HepG2 (cell line): ENCODE measurements at regions not wholly inside any gene's neighbourhood (a gene's known extent, or its start where the extent isn't known, plus 50 kb on each side); places are given as distances from the start of the nearest gene placed in this dataset.

Source experiments
- ATAC-seq: fragments of 200-7000 bp; cut with Tn5 transposase; 3 replicates; pipeline ENCODE4 v1.9.1; 2020; ENCODE audit warnings: mild to moderate bottlenecking, moderate library complexity
- BruUV-seq: library from RNA; stranded (reverse); fragments of 400-500 nt; replicated peaks from 2 replicates; lab custom pipeline; 2021; lab: Mats Ljungman, UMichigan
- CTCF ChIA-PET: fragments of 300-600 bp; formaldehyde crosslinking; extraction: SDS; loops from one replicate; lab custom pipeline; 2021; ENCODE audit warnings: low total read pairs, inconsistent platforms, low intra/inter-chr PET ratio; lab: Yijun Ruan, JAX
- POLR2A ChIA-PET: fragments of 350-600 bp; sonication (Branson Sonifier 250); formaldehyde crosslinking; loops from one replicate; lab custom pipeline; 2020; ENCODE audit warnings: antibody characterized with exemption, inconsistent platforms; lab: Yijun Ruan, JAX
- DNase-seq: peaks from one replicate; pipeline ENCODE4 v3.0.0-alpha.2; 2015; ENCODE audit warnings: low spot score
- FAIRE-seq: peaks from 3 replicates; lab custom pipeline; 2011; peaks lifted over from hg19 to GRCh38; lab: Jason Lieb, UNC
- H2AFZ ChIP-seq: one replicate; pipeline ENCODE4 v1.6.1; 2011; ENCODE audit warnings: low read length, inconsistent platforms
- H3K27ac ChIP-seq: fragments of 300-600 bp; 3 replicates; pipeline ENCODE4 v1.8.0; 2011; ENCODE audit warnings: mixed run types, mild to moderate bottlenecking, mixed read lengths, low read length, inconsistent platforms; ENCODE audit not compliant: insufficient read depth; ENCODE audit errors: extremely low read length
- H3K27me3 ChIP-seq, 2 experiments: fragments of 200-600 bp in 1 of 2; 2 replicates in 1 of 2; 3 replicates in 1 of 2; pipeline versions ENCODE4 v1.6.0 to v1.8.0; 2011; ENCODE audit warnings: low read length in 2 of 2, mild to moderate bottlenecking in 2 of 2, moderate library complexity in 2 of 2, inconsistent platforms in 1 of 2; ENCODE audit not compliant: insufficient read depth in 2 of 2, control insufficient read depth in 1 of 2
- H3K36me3 ChIP-seq, 2 experiments: fragments of 200-600 bp in 1 of 2; replicated peaks in 1 of 2; 2 replicates in 1 of 2; 3 replicates in 1 of 2; pipeline versions ENCODE4 v1.5.1 to v1.8.0; 2011; ENCODE audit warnings: low read length in 2 of 2, inconsistent platforms in 1 of 2; ENCODE audit not compliant: insufficient read depth in 2 of 2, control insufficient read depth in 1 of 2
- H3K4me1 ChIP-seq: 2 replicates; pipeline ENCODE4 v1.5.1; 2012; ENCODE audit warnings: low read length, inconsistent platforms; ENCODE audit not compliant: insufficient read depth
- H3K4me2 ChIP-seq: 2 replicates; pipeline ENCODE4 v1.6.0; 2011; ENCODE audit warnings: low read depth, low read length, inconsistent platforms
- H3K4me3 ChIP-seq, 3 experiments: fragments of 200-600 bp in 1 of 3; sonication (generic), shearing (Covaris generic) in 1 of 3; replicated peaks in 1 of 3; 2 replicates each; pipeline ENCODE4 v1.5.1; 2011 to 2016; ENCODE audit warnings: low read length in 3 of 3, inconsistent platforms in 2 of 3, low read depth in 2 of 3, mild to moderate bottlenecking in 2 of 3, control low read depth in 1 of 3, mixed read lengths in 1 of 3; ENCODE audit not compliant: insufficient read depth in 1 of 3
- H3K79me2 ChIP-seq: one replicate; pipeline ENCODE4 v1.6.1; 2011; ENCODE audit warnings: low read length, inconsistent platforms; ENCODE audit not compliant: insufficient read depth
- H3K9ac ChIP-seq: 2 replicates; pipeline ENCODE4 v1.6.0; 2011; ENCODE audit warnings: mild to moderate bottlenecking, low read depth, low read length, inconsistent platforms; ENCODE audit not compliant: insufficient read depth
- H3K9me3 ChIP-seq: 2 replicates; pipeline ENCODE4 v1.5.1; 2012; ENCODE audit warnings: mild to moderate bottlenecking, low read length
- H4K20me1 ChIP-seq: 2 replicates; pipeline ENCODE4 v1.6.0; 2011; ENCODE audit warnings: inconsistent platforms, mild to moderate bottlenecking, low read length, moderate library complexity; ENCODE audit not compliant: insufficient read depth
- GPN1 ChIP-seq: sonication (generic); formaldehyde crosslinking; IDR thresholded peaks from 2 replicates; pipeline ENCODE4 v1.5.1; 2020; ENCODE audit warnings: missing genetic modification reagents, borderline replicate concordance
- GRHL1 ChIP-seq: sonication (generic); formaldehyde crosslinking; conservative IDR thresholded peaks from 2 replicates; pipeline ENCODE4 v1.8.0; 2022; ENCODE audit warnings: missing genetic modification reagents
- IKZF1 ChIP-seq: fragments of 450-650 bp; IDR thresholded peaks from 2 replicates; pipeline ENCODE4 v1.7.1; 2016
- LRRFIP1 ChIP-seq: sonication (generic); formaldehyde crosslinking; conservative IDR thresholded peaks from 2 replicates; pipeline ENCODE4 v1.4.0; 2020; ENCODE audit warnings: missing genetic modification reagents
- MAFF ChIP-seq: IDR thresholded peaks from 2 replicates; pipeline ENCODE4 v1.6.1; 2011; ENCODE audit warnings: low read depth, low read length, improper control_type of control experiment
- MAFK ChIP-seq, 2 experiments: IDR thresholded peaks in 1 of 2; conservative IDR thresholded peaks in 1 of 2; 2 replicates each; pipeline ENCODE4 v1.6.1; 2011; ENCODE audit warnings: improper control_type of control experiment in 2 of 2, low read length in 2 of 2
- NCOA5 ChIP-seq: sonication (generic); formaldehyde crosslinking; IDR thresholded peaks from 2 replicates; pipeline ENCODE4 v1.4.0; 2020; ENCODE audit warnings: missing genetic modification reagents
- PAX8 ChIP-seq: sonication (generic); formaldehyde crosslinking; IDR thresholded peaks from 2 replicates; pipeline ENCODE4 v1.8.0; 2022; ENCODE audit warnings: mild to moderate bottlenecking, missing genetic modification reagents, borderline replicate concordance
- SIX4 ChIP-seq: sonication (generic); formaldehyde crosslinking; IDR thresholded peaks from 2 replicates; pipeline ENCODE4 v1.4.0; 2020; ENCODE audit warnings: missing genetic modification reagents
- ZNF564 ChIP-seq: sonication (generic); formaldehyde crosslinking; IDR thresholded peaks from 2 replicates; pipeline ENCODE4 v1.8.1; 2023; ENCODE audit warnings: mild to moderate bottlenecking, missing genetic modification reagents
- WGBS: methylation state at CpG from one replicate; pipeline ENCODE4 v1.1.6; 2017; ENCODE audit warnings: low lambda C conversion rate; 5-methylcytosine and 5-hydroxymethylcytosine counted together
- in situ Hi-C: cut with HindIII; loops from 2 replicates; pipeline ENCODE4 v1.10.0; 2017; ENCODE audit warnings: low pct_unique_long_range_greater_than_20kb; ENCODE audit not compliant: extremely low pct_ligation_motif_present
- intact Hi-C: fragments of 100-400 bp; cut with micrococcal nuclease; formaldehyde crosslinking; loops from one replicate; pipeline ENCODE4 v1.10.0; 2022; ENCODE audit not compliant: unreplicated experiment

- Histone ChIP-seq H4K20me1 (no peaks in the 10 kb centered on the region), H3K79me2 (no peaks in the 10 kb centered on the region), H3K27ac (no peak overlapping the region), H2AFZ (no peak overlapping the region), H3K4me3 (no peak overlapping the region), H3K9me3 (no peaks in the 10 kb centered on the region), H3K9ac (no peak overlapping the region), H3K4me1 (peaks cover 28% of the 10 kb centered on the region), H3K4me2 (no peak overlapping the region), H3K36me3 (no peaks in the 10 kb centered on the region), H3K27me3 (no peaks in the 10 kb centered on the region)
- in situ Hi-C loops = no loop called here
- no peak for FAIRE-seq
- WGBS = 93% methylated on average over 2 of the region's 2 CpGs
- intact Hi-C loops = no loop called here
- ChIA-PET CTCF (no interaction called here), POLR2A (no interaction called here)
- no TSS peak for BruUV-seq
- DNase-seq = no peak
- TF ChIP-seq GPN1 (CRISPR knock-in tag) (no peak), GRHL1 (CRISPR knock-in tag) (no peak), SIX4 (no peak), IKZF1 (no peak), MAFF (0 out of 2 replicates have a peak, but pooled peaks have one; percentile 3), ZNF564 (CRISPR knock-in tag) (no peak), PAX8 (CRISPR knock-in tag) (no peak), MAFK (conservative IDR thresholded peaks at IDR 0.05 in 1 of 2, IDR thresholded peaks at IDR 0.05 in 1 of 2; ENCODE audit: low read length in 2 of 2) (peak; percentile 33 to 41; a peak in 2 of 4 replicates), LRRFIP1 (CRISPR knock-in tag) (no peak), NCOA5 (no peak)
- TF ChIP-seq, all 625 proteins: peak for 2
- ATAC-seq = no peak
These were observed 68.2 kb upstream of the RAD23B start for GRCh38 chr9:107214915-107215314.
